Tibial artery (tissue), 4 donors: ENCODE measurements at regions not wholly inside any gene's neighbourhood (a gene's known extent, or its start where the extent isn't known, plus 50 kb on each side); places are given as distances from the start of the nearest gene placed in this dataset.

Experiments used
- DNase-seq, 2 donors: peaks; one replicate each; pipeline ENCODE4 v3.0.0-alpha.2; 2019
- H3K27ac ChIP-seq, 2 donors: fragments of 200-600 bp; sonication (generic) in 1 of 2; 1 replicate in 1 of 2; 2 replicates in 1 of 2; pipeline ENCODE4 v1.5.1; 2018 to 2019; ENCODE audit warnings: mild to moderate bottlenecking in 1 of 2
- H3K27me3 ChIP-seq, 2 donors: fragments of 200-600 bp; sonication (generic) in 1 of 2; one replicate each; pipeline versions ENCODE4 v1.5.1 to v1.6.0; 2016 to 2019
- H3K36me3 ChIP-seq, 3 donors: fragments of 200-600 bp; sonication (generic) in 2 of 3; one replicate each; pipeline ENCODE4 v1.5.1; 2016 to 2019; ENCODE audit warnings: mild to moderate bottlenecking in 2 of 3
- H3K4me1 ChIP-seq, 4 donors: fragments of 200-600 bp; sonication (generic) in 2 of 4; 1 replicate in 3 of 4; 2 replicates in 1 of 4; pipeline ENCODE4 v1.5.1; 2016 to 2019
- H3K4me3 ChIP-seq, 2 donors: fragments of 200-600 bp; sonication (generic) in 1 of 2; 1 replicate in 1 of 2; 2 replicates in 1 of 2; pipeline ENCODE4 v1.5.1; 2018 to 2019; ENCODE audit warnings: mild to moderate bottlenecking in 2 of 2
- H3K9me3 ChIP-seq, 3 donors: fragments of 200-600 bp; sonication (generic) in 1 of 3; one replicate each; pipeline ENCODE4 v1.5.1; 2016 to 2019
- intact Hi-C: fragments of 100-400 bp; cut with DNase I; formaldehyde crosslinking; loops from one replicate; pipeline ENCODE4 v1.15.0; 2023; ENCODE audit warnings: low total_unique reads
- TF ChIP-seq, protein P1 (sequence below), 2 experiments: fragments of 200-600 bp in 1 of 2; fragments of 450-650 bp in 1 of 2; IDR thresholded peaks; one replicate each; pipeline ENCODE4 v1.5.1; 2017 to 2019; ENCODE audit warnings: antibody characterized with exemption in 2 of 2, mild to moderate bottlenecking in 1 of 2, moderate library complexity in 1 of 2

DNA sequence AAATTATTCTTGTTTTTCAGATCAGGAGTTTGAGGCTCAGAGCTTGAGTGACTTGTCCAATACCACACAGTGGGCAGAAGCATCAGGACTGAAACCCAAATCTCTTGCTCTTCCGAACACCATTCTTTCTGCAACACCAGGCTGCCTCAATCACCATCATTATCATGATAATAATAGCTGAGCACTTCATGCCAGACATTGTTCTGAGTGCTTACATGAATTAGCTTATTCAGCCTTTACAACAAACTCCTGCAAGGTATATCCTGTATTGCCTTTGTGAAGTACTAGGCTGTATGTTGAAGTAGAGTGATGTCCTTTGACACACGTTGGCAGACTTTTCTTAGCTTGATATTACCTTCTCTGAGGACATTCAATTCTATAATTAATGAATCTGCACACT, 257.4 kb upstream of the ATP2B1 start:
- intact Hi-C loops, result no loop called here

DNA sequence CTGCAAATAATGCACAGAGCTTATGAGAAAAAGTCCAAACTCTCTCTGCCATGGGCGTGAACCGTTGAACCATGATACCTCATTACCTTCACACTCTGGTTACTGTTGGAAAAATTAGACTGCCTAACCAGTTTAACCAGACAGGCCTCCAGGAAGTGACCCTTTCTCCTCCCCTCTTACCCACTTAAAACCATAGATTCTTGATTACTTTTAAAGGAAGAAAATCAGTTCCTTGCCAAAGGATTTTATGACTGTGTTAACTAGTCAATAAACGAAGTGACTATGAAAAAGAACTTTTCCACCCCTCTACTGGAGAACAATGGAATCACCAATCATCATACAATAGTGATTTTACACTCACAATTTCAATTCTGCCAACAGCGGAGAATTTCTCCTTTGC, 254.0 kb upstream of the ATP2B1 start:
- DNase-seq, result no peak

More for the DNA sequence above, 257.4 kb upstream of the ATP2B1 start:
- Histone ChIP-seq H3K4me3 (no peak overlapping the region), H3K4me1 (no peaks in the 10 kb centered on the region), H3K36me3 (no peaks in the 10 kb centered on the region), H3K9me3 (no peaks in the 10 kb centered on the region), H3K27me3 (no peaks in the 10 kb centered on the region), H3K27ac (no peak overlapping the region)
- DNase-seq, result no peak
- TF ChIP-seq, protein P1, sequence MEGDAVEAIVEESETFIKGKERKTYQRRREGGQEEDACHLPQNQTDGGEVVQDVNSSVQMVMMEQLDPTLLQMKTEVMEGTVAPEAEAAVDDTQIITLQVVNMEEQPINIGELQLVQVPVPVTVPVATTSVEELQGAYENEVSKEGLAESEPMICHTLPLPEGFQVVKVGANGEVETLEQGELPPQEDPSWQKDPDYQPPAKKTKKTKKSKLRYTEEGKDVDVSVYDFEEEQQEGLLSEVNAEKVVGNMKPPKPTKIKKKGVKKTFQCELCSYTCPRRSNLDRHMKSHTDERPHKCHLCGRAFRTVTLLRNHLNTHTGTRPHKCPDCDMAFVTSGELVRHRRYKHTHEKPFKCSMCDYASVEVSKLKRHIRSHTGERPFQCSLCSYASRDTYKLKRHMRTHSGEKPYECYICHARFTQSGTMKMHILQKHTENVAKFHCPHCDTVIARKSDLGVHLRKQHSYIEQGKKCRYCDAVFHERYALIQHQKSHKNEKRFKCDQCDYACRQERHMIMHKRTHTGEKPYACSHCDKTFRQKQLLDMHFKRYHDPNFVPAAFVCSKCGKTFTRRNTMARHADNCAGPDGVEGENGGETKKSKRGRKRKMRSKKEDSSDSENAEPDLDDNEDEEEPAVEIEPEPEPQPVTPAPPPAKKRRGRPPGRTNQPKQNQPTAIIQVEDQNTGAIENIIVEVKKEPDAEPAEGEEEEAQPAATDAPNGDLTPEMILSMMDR (IDR thresholded peaks at IDR 0.05), result no peak

DNA sequence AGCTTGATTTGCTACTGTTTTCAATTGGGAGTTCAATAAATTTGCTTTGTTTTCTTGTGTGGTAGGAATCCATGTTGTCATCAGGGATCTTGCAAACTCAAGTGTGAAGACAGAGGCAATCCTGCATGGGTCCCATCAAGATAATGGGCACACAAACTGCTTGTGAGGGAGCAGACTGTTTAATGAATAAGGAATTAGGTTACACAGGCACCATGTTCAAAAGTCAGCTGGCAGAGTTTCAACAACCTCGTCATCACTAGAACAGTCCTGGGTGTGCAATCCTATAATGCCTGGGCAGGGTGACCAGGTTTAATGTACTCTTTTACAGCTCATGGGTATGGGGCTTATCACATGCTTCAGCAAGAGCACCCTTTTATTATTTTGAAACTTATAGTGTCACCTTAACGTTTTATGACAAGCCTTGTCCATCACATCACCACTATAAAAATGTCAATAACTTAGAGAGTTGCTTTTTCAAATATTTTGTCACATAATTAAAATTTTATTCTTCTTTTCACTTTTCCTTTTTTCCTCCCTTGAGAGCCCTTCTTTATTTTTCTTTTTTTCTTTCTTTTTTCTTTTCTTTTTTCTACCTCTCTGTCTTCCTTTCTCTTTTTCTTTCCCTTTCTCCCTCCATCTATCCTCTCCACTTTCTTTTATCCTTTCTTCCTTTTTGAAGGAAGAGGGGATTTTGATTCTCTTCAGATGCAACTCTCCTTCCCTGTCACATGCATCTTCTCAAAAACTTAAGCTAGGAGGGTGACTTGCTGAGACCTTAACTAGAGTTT, 252.2 kb upstream of the ATP2B1 start:
- intact Hi-C loops, result no loop called here
- H3K36me3 ChIP-seq, result no peaks in the 10 kb centered on the region
- no peaks in the 10 kb centered on the region for H3K4me1 ChIP-seq
- no peaks in the 10 kb centered on the region for H3K9me3 ChIP-seq
- no peak overlapping the region for H3K27ac ChIP-seq
- H3K27me3 ChIP-seq, result no peaks in the 10 kb centered on the region
- no peak overlapping the region for H3K4me3 ChIP-seq
- no peak for DNase-seq
- TF ChIP-seq, protein P1 (IDR thresholded peaks at IDR 0.05), result no peak

More for the DNA sequence above, 254.0 kb upstream of the ATP2B1 start:
- intact Hi-C loops, result no loop called here
- Histone ChIP-seq H3K27ac (no peak overlapping the region), H3K9me3 (no peaks in the 10 kb centered on the region), H3K27me3 (no peaks in the 10 kb centered on the region), H3K4me3 (no peak overlapping the region), H3K4me1 (no peaks in the 10 kb centered on the region), H3K36me3 (no peaks in the 10 kb centered on the region)
- TF ChIP-seq, protein P1 (IDR thresholded peaks at IDR 0.05), result no peak

DNA sequence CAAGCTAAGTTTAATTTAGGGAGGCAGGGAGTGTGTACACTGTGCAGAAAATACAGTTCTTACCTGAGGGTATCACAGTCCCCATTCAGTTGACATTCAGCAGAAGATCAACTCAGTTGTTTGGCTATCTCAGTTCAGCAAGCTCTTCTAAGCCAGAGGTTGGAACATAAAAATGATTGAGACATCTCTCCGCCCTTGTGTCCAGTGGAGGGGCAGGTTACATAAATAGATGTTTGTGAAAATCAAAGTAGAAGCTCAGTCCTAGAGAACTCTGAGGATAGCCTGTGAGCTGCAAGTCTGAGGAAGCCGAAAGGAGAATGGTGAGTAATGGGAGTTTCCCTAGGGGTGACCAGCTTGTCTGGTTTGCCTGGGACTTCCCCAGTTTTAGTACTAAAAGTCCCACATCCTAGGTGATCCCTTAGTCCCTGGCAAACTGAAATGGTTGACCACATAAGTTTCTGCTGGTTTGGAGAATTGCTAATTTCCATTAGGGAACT, 251.4 kb upstream of the ATP2B1 start:
- DNase-seq, result no peak
- intact Hi-C loops, result no loop called here

DNA sequence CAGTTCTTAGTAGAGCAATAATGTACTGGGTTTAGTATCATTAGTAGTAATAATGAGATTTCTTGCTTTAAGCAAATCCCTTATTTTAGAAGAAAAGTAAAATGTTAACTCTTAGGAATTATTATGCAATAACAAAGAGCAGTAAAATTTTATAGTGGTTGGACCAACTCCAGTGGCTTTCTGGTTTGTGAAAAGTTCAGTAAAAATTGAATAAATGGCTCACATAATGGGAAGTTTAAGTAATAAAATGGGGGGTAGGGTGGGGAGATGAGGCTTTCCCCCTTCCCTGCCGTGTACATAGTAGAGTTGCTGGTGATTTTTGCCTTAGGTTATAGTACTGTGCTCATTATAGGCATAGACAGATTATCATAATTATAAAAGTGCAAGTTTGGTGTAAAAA, 250.5 kb upstream of the ATP2B1 start:
- Histone ChIP-seq H3K4me1 (no peaks in the 10 kb centered on the region), H3K9me3 (no peaks in the 10 kb centered on the region), H3K27ac (no peak overlapping the region), H3K4me3 (no peak overlapping the region), H3K36me3 (no peaks in the 10 kb centered on the region), H3K27me3 (no peaks in the 10 kb centered on the region)
- intact Hi-C loops, result no loop called here
- no peak for DNase-seq
- TF ChIP-seq, protein P1 (IDR thresholded peaks at IDR 0.05), result no peak

More for the DNA sequence above, 251.4 kb upstream of the ATP2B1 start:
- Histone ChIP-seq H3K36me3 (no peaks in the 10 kb centered on the region), H3K4me3 (no peak overlapping the region), H3K9me3 (no peaks in the 10 kb centered on the region), H3K27ac (no peak overlapping the region), H3K27me3 (no peaks in the 10 kb centered on the region), H3K4me1 (no peaks in the 10 kb centered on the region)
- TF ChIP-seq, protein P1 (IDR thresholded peaks at IDR 0.05), result no peak
